ENCODE measurements at regions not wholly inside any gene's neighbourhood (a gene's known extent, or its start where the extent isn't known, plus 50 kb on each side); places are given as distances from the start of the nearest gene placed in this dataset.

DNA sequence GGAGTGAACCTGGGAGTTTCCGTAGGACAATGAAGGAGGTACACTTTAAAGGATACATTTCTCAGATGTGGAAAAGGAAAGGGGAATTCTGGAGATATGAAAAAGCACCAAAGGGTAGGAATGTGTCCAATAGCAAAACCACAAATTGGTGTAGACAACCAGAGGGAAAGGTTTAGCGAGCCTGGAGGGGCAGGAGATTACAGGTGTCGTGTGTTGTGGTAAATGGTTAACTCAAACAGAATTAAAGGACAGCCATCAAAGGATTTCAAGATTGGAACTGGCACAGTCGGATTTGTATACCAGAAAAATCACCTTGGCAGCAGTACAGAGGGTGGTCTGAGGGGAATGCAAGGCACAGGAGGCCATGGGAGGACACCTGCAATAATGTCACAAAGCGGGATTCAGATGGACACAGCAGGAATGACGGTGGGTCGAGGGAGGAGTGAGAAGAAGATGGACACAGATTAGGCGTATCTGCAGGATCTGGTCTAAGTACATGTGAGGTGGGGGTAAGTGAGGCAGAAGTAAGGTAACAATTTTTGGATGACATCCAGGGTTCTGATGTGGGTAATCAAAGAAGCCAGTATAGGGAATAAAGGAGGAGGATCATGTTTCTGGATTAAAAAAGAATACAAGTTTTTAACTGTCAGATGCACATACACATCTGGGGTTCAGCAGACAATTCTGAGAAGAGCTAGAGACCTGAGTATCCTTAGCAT is 361.6 kb downstream of the KLF12 start:
- Histone ChIP-seq H3K36me3 (ENCODE audit: insufficient read depth, low read length) (no peaks in the 10 kb centered on the region), H3K9me3 (ENCODE audit: low read depth, low read length) (no peaks in the 10 kb centered on the region), H3K27ac (no peak overlapping the region), H3K9ac (ENCODE audit: insufficient read length) (no peak overlapping the region), H3K4me3 (no peak overlapping the region)
- TF ChIP-seq POLR2AphosphoS5 (IDR thresholded peaks at IDR 0.05; ENCODE audit: borderline replicate concordance, low read depth, low read length) (no peak), FOXP2 (optimal IDR thresholded peaks at IDR 0.05; ENCODE audit: control extremely low read depth, extremely low read length, insufficient read depth) (no peak), EZH2 (IDR thresholded peaks at IDR 0.05) (no peak)
- DNase-seq (ENCODE audit: low read depth, low spot score) = no peak

GRCh38 chr13:73767747-73768315 is 366.4 kb downstream of the KLF12 start:
- Histone ChIP-seq H3K9me3 (ENCODE audit: low read depth, low read length) (no peaks in the 10 kb centered on the region), H3K9ac (ENCODE audit: insufficient read length) (no peak overlapping the region), H3K4me3 (no peak overlapping the region), H3K36me3 (ENCODE audit: insufficient read depth, low read length) (no peaks in the 10 kb centered on the region), H3K27ac (peak overlapping the region; percentile 95)
- no peak for TF ChIP-seq FOXP2 (optimal IDR thresholded peaks at IDR 0.05; ENCODE audit: control extremely low read depth, extremely low read length, insufficient read depth)
- no peak for TF ChIP-seq EZH2 (IDR thresholded peaks at IDR 0.05)
- TF ChIP-seq POLR2AphosphoS5 (IDR thresholded peaks at IDR 0.05; ENCODE audit: borderline replicate concordance, low read depth, low read length) = no peak
- no peak for DNase-seq (ENCODE audit: low read depth, low spot score)

DNA sequence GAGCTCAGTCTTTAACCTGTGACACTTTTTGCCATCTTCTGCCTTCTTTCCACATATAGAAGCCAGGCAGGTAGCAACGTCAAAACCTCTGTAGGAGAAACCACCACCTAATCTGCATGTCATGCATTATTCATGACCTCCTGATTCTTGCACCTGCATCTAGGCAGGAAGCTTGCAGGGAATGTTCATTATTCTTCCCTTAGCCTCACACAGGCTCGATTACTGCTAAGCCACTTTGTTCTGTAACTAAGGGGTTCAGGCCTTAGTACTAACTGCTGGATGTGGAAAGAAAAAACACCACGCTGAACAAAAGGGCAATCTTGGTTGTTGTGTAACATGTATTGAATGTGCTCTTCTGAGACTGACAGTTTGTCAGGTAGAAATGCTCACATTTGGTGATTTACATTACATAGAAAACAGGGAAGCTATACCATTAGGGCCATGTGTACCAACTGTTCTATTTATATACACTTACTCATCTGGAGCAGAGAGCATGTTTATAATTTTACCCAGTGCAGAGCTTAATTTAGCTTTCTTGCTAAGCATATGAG is 366.9 kb downstream of the KLF12 start:
- H3K9me3 ChIP-seq (ENCODE audit: low read depth, low read length) = no peaks in the 10 kb centered on the region
- no peaks in the 10 kb centered on the region; the same call in 1 of the 2 replicates for H3K36me3 ChIP-seq (ENCODE audit: insufficient read depth, low read length)
- H3K27ac ChIP-seq = peak overlapping the region; percentile 95
- H3K9ac ChIP-seq (ENCODE audit: insufficient read length) = no peak overlapping the region
- TF ChIP-seq FOXP2 (optimal IDR thresholded peaks at IDR 0.05; ENCODE audit: control extremely low read depth, extremely low read length, insufficient read depth) (no peak), POLR2AphosphoS5 (IDR thresholded peaks at IDR 0.05; ENCODE audit: borderline replicate concordance, low read depth, low read length) (no peak), EZH2 (IDR thresholded peaks at IDR 0.05) (no peak)
- H3K4me3 ChIP-seq = 0 out of 2 replicates have a peak overlapping the region, but pooled peaks have one; percentile 16
- no peak for DNase-seq (ENCODE audit: low read depth, low spot score)

DNA sequence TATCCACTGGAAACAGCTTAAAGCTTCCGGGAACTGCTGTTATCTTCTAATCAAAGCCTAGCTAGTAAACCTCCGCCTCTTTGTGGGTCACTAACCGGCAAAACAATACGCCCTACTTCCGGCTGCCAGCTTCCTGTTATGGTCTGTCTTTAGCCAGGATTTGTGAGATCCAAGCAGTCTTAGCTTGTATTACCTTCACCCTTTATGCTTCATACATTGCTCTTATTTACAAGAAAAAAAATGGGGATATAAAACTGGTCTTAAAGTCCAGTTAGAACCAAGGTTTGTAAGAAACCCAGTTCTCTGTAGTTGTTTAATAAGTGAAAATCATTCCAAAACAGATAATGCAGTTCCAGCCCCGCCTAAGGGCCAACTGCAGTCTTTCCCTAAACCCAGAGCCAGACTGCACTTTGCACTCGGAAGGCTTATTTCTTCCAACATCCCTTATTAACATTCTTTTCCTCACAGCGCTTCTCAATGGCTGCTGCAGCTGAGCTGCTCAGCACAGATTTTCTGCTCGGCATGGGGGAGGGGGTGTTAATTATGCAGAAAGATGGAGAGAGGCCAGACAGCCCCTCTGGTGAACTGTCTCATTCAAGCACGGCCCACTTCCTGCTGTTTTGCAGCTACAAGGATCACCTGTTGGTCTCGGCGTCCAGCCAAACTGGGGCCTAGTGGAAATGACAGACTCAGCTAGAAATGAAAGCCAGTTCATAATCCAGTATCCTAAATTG is 368.4 kb downstream of the KLF12 start:
- Histone ChIP-seq H3K4me3 (peak overlapping the region; percentile 72), H3K9me3 (ENCODE audit: low read depth, low read length) (no peaks in the 10 kb centered on the region), H3K9ac (ENCODE audit: insufficient read length) (peak overlapping the region; percentile 27), H3K27ac (peak overlapping the region; percentile 95), H3K36me3 (ENCODE audit: insufficient read depth, low read length) (no peaks in the 10 kb centered on the region; the same call in 1 of the 2 replicates)
- peak; percentile 87 for DNase-seq (ENCODE audit: low read depth, low spot score)
- TF ChIP-seq EZH2 (IDR thresholded peaks at IDR 0.05) = no peak
- no peak for TF ChIP-seq FOXP2 (optimal IDR thresholded peaks at IDR 0.05; ENCODE audit: control extremely low read depth, extremely low read length, insufficient read depth)
- TF ChIP-seq POLR2AphosphoS5 (IDR thresholded peaks at IDR 0.05; ENCODE audit: borderline replicate concordance, low read depth, low read length) = peak; percentile 55; the same call in 1 of the 2 replicates

DNA sequence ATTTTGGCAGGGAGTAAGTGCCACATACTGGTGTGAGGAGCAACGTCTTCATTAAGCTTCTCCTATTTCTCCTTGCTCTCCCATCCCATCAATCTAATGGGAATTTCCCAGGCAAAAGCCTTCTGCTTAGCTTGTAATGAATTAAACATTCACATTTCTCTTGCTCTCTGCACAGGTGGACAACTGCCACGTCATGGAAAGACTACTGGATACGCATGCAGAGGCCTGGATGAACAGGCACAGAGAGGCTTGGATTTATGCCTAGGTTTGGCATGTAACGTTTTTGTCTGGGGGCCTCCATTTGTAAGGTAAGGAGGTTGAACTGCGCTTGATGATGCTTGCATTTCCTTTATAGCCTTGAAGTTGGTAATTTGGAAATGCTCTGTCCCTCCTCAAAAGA is 374.8 kb downstream of the KLF12 start:
- no peaks in the 10 kb centered on the region for H3K9me3 ChIP-seq (ENCODE audit: low read depth, low read length)
- DNase-seq (ENCODE audit: low read depth, low spot score) = no peak
- H3K9ac ChIP-seq (ENCODE audit: insufficient read length) = no peak overlapping the region
- no peak overlapping the region for H3K4me3 ChIP-seq
- TF ChIP-seq EZH2 (IDR thresholded peaks at IDR 0.05) (no peak), POLR2AphosphoS5 (IDR thresholded peaks at IDR 0.05; ENCODE audit: borderline replicate concordance, low read depth, low read length) (no peak), FOXP2 (optimal IDR thresholded peaks at IDR 0.05; ENCODE audit: control extremely low read depth, extremely low read length, insufficient read depth) (no peak)
- H3K36me3 ChIP-seq (ENCODE audit: insufficient read depth, low read length) = no peaks in the 10 kb centered on the region; the same call in 1 of the 2 replicates
- H3K27ac ChIP-seq = no peak overlapping the region

- H3K9me3 ChIP-seq (ENCODE audit: low read depth, low read length) = no peaks in the 10 kb centered on the region
- no peak for DNase-seq (ENCODE audit: low read depth, low spot score)
- peak overlapping the region; percentile 64 for H3K27ac ChIP-seq
- H3K9ac ChIP-seq (ENCODE audit: insufficient read length) = no peak overlapping the region
- peak overlapping the region; percentile 48 for H3K4me3 ChIP-seq
- no peaks in the 10 kb centered on the region; the same call in 1 of the 2 replicates for H3K36me3 ChIP-seq (ENCODE audit: insufficient read depth, low read length)
- TF ChIP-seq FOXP2 (optimal IDR thresholded peaks at IDR 0.05; ENCODE audit: control extremely low read depth, extremely low read length, insufficient read depth) = no peak
- peak; percentile 23; the same call in 1 of the 2 replicates for TF ChIP-seq POLR2AphosphoS5 (IDR thresholded peaks at IDR 0.05; ENCODE audit: borderline replicate concordance, low read depth, low read length)
- TF ChIP-seq EZH2 (IDR thresholded peaks at IDR 0.05) = no peak
These were observed 376.5 kb downstream of the KLF12 start for GRCh38 chr13:73757481-73758233.

- 0 out of 2 replicates have a peak overlapping the region, but pooled peaks have one; percentile 3 for H3K27ac ChIP-seq
- H3K4me3 ChIP-seq = no peak overlapping the region
- TF ChIP-seq POLR2AphosphoS5 (IDR thresholded peaks at IDR 0.05; ENCODE audit: borderline replicate concordance, low read depth, low read length) (no peak), EZH2 (IDR thresholded peaks at IDR 0.05) (no peak), FOXP2 (optimal IDR thresholded peaks at IDR 0.05; ENCODE audit: control extremely low read depth, extremely low read length, insufficient read depth) (no peak)
- H3K9ac ChIP-seq (ENCODE audit: insufficient read length) = no peak overlapping the region
- H3K9me3 ChIP-seq (ENCODE audit: low read depth, low read length) = no peaks in the 10 kb centered on the region
- H3K36me3 ChIP-seq (ENCODE audit: insufficient read depth, low read length) = no peaks in the 10 kb centered on the region
- DNase-seq (ENCODE audit: low read depth, low spot score) = peak; percentile 87
These were observed 379.4 kb downstream of the KLF12 start for GRCh38 chr13:73754727-73755292.

All from SK-N-MC (cell line).